BJ (cell line): ENCODE measurements at regions not wholly inside any gene's neighbourhood (a gene's known extent, or its start where the extent isn't known, plus 50 kb on each side); places are given as distances from the start of the nearest gene placed in this dataset.

Experiments used
- CTCF ChIA-PET: fragments of 350-600 bp; formaldehyde crosslinking; extraction: SDS; loops from one replicate; lab custom pipeline; 2021; ENCODE audit warnings: antibody characterized with exemption, inconsistent platforms; lab: Yijun Ruan, JAX
- POLR2A ChIA-PET: fragments of 300-600 bp; sonication (Branson Sonifier 250); formaldehyde crosslinking; extraction: SDS; loops from one replicate; lab custom pipeline; 2021; ENCODE audit warnings: antibody characterized with exemption; lab: Charles Lee
- DNase-seq: peaks from one replicate; pipeline ENCODE4 v3.0.0-alpha.2; 2011; ENCODE audit warnings: low read depth
- H3K27me3 ChIP-seq: 2 replicates; pipeline ENCODE4 v1.6.0; 2011; ENCODE audit warnings: low read length; ENCODE audit not compliant: control insufficient read depth, insufficient read depth
- H3K36me3 ChIP-seq: 2 replicates; pipeline ENCODE4 v1.5.1; 2011; ENCODE audit warnings: low read length; ENCODE audit not compliant: control insufficient read depth, insufficient read depth
- H3K4me3 ChIP-seq: 2 replicates; pipeline ENCODE4 v1.5.1; 2011; ENCODE audit warnings: low read depth, mild to moderate bottlenecking, control low read depth, low read length
- TF ChIP-seq, protein P1 (sequence below): IDR thresholded peaks from 2 replicates; pipeline ENCODE4 v1.5.1; 2011; ENCODE audit warnings: low read depth, mild to moderate bottlenecking, control low read depth, inconsistent platforms, low read length, moderate library complexity; ENCODE audit not compliant: insufficient read depth

GRCh38 chr15:38202361-38202760 lies 50.3 kb upstream of the SPRED1 start:
- DNase-seq: no peak
- ChIA-PET POLR2A (no interaction called here), CTCF (interaction anchor here (1.2 kb wide), 1 partner anchor 15 kb away, joined by 3 read pairs; no protein-coding TSS in a partner anchor)

More at GRCh38 chr15:38202361-38202760, 50.3 kb upstream of the SPRED1 start:
- Histone ChIP-seq H3K36me3 (no peaks in the 10 kb centered on the region), H3K4me3 (no peak overlapping the region), H3K27me3 (peaks cover 1% of the 10 kb centered on the region; the same call in 1 of the 2 replicates)
- TF ChIP-seq, protein P1, sequence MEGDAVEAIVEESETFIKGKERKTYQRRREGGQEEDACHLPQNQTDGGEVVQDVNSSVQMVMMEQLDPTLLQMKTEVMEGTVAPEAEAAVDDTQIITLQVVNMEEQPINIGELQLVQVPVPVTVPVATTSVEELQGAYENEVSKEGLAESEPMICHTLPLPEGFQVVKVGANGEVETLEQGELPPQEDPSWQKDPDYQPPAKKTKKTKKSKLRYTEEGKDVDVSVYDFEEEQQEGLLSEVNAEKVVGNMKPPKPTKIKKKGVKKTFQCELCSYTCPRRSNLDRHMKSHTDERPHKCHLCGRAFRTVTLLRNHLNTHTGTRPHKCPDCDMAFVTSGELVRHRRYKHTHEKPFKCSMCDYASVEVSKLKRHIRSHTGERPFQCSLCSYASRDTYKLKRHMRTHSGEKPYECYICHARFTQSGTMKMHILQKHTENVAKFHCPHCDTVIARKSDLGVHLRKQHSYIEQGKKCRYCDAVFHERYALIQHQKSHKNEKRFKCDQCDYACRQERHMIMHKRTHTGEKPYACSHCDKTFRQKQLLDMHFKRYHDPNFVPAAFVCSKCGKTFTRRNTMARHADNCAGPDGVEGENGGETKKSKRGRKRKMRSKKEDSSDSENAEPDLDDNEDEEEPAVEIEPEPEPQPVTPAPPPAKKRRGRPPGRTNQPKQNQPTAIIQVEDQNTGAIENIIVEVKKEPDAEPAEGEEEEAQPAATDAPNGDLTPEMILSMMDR: no peak
